H1 (cell line): ENCODE measurements at regions not wholly inside any gene's neighbourhood (a gene's known extent, or its start where the extent isn't known, plus 50 kb on each side); places are given as distances from the start of the nearest gene placed in this dataset.

Experiments
- CTCF ChIA-PET: fragments of 300-600 bp; sonication (Branson Sonifier 250); formaldehyde crosslinking; loops from one replicate; lab custom pipeline; 2021; ENCODE audit not compliant: partially characterized antibody; lab: Charles Lee
- POLR2A ChIA-PET: fragments of 300-600 bp; sonication (Branson Sonifier 250); formaldehyde crosslinking; loops from one replicate; lab custom pipeline; 2021; ENCODE audit warnings: inconsistent platforms; ENCODE audit not compliant: partially characterized antibody; lab: Charles Lee
- DNase-seq, 2 experiments: peaks; one replicate each; pipeline versions ENCODE4 v3.0.0 to v3.0.0-alpha.2; 2010 to 2022; ENCODE audit warnings: low spot score in 2 of 2, low read depth in 1 of 2, mixed read lengths in 1 of 2
- FAIRE-seq: peaks from 2 replicates; lab custom pipeline; 2011; peaks lifted over from hg19 to GRCh38; lab: Jason Lieb, UNC
- H2AFZ ChIP-seq: 2 replicates; pipeline ENCODE4 v1.8.1; 2012; ENCODE audit warnings: low read length, inconsistent platforms
- H2AK5ac ChIP-seq: 2 replicates; pipeline ENCODE4 v1.6.1; 2013; ENCODE audit warnings: low read depth, low read length
- H2BK120ac ChIP-seq: replicated peaks from 2 replicates; pipeline ENCODE3; 2013; ENCODE audit warnings: low read depth, low read length, inconsistent platforms
- H2BK12ac ChIP-seq: 2 replicates; pipeline ENCODE4 v1.6.1; 2013; ENCODE audit warnings: low read depth, low read length
- H2BK15ac ChIP-seq: 2 replicates; pipeline ENCODE4 v1.6.1; 2013; ENCODE audit warnings: low read length
- H2BK20ac ChIP-seq: 2 replicates; pipeline ENCODE4 v1.6.1; 2013; ENCODE audit warnings: low read length
- H2BK5ac ChIP-seq: 2 replicates; pipeline ENCODE4 v1.6.1; 2013; ENCODE audit warnings: low read depth, low read length
- H3K14ac ChIP-seq: 2 replicates; pipeline ENCODE4 v1.6.1; 2013; ENCODE audit warnings: inconsistent platforms; ENCODE audit not compliant: insufficient read length
- H3K18ac ChIP-seq: 2 replicates; pipeline ENCODE4 v1.6.1; 2013; ENCODE audit warnings: low read length; ENCODE audit errors: extremely low read depth
- H3K23ac ChIP-seq: 2 replicates; pipeline ENCODE4 v1.6.1; 2013; ENCODE audit warnings: inconsistent platforms; ENCODE audit not compliant: insufficient read length
- H3K23me2 ChIP-seq: 2 replicates; pipeline ENCODE4 v1.6.1; 2013; ENCODE audit warnings: low read depth, low read length
- H3K27ac ChIP-seq: 2 replicates; pipeline ENCODE4 v1.6.1; 2011; ENCODE audit warnings: low read depth, low read length, inconsistent platforms
- H3K27me3 ChIP-seq, 4 experiments: replicated peaks in 1 of 4; 1 replicate in 1 of 4; 2 replicates in 3 of 4; pipeline versions ENCODE4 v1.6.1 to v1.8.1; 2011 to 2013; ENCODE audit warnings: low read length in 3 of 4, mild to moderate bottlenecking in 3 of 4, inconsistent platforms in 2 of 4, mixed read lengths in 2 of 4, moderate library complexity in 1 of 4; ENCODE audit not compliant: control insufficient read depth in 3 of 4, insufficient read depth in 3 of 4; ENCODE audit errors: extremely low read depth in 1 of 4
- H3K36me3 ChIP-seq, 4 experiments: 2 replicates each; pipeline versions ENCODE4 v1.6.1 to v1.8.1; 2011 to 2013; ENCODE audit warnings: mild to moderate bottlenecking in 4 of 4, low read length in 3 of 4, moderate library complexity in 2 of 4, control low read depth in 1 of 4, inconsistent platforms in 1 of 4; ENCODE audit not compliant: insufficient read depth in 4 of 4, control insufficient read depth in 2 of 4
- H3K4ac ChIP-seq: replicated peaks from 2 replicates; pipeline ENCODE3; 2013; ENCODE audit warnings: low read length, low read depth, mixed read lengths, inconsistent platforms; ENCODE audit not compliant: insufficient read length
- H3K4me1 ChIP-seq, 4 experiments: replicated peaks in 1 of 4; 1 replicate in 1 of 4; 2 replicates in 3 of 4; pipeline versions ENCODE4 v1.6.1 to v1.8.1; 2011 to 2013; ENCODE audit warnings: low read length in 3 of 4, inconsistent platforms in 2 of 4, mixed read lengths in 1 of 4; ENCODE audit not compliant: insufficient read depth in 4 of 4, control insufficient read depth in 3 of 4
- H3K4me2 ChIP-seq, 2 experiments: 2 replicates each; pipeline versions ENCODE4 v1.6.1 to v1.8.1; 2011 to 2013; ENCODE audit warnings: low read depth in 2 of 2, low read length in 2 of 2, control low read depth in 1 of 2, inconsistent platforms in 1 of 2, mild to moderate bottlenecking in 1 of 2; ENCODE audit not compliant: insufficient read depth in 1 of 2
- H3K4me3 ChIP-seq, 4 experiments: fragments of 200-600, 300-600 bp in 1 of 4; sonication (generic), shearing (Covaris generic), sonication (Bioruptor Twin) in 1 of 4; 2 replicates each; pipeline versions ENCODE4 v1.5.1 to v1.8.1; 2011 to 2016; ENCODE audit warnings: low read length in 4 of 4, low read depth in 3 of 4, control low read depth in 2 of 4, inconsistent platforms in 2 of 4, mild to moderate bottlenecking in 2 of 4, mixed read lengths in 1 of 4, moderate library complexity in 1 of 4; ENCODE audit not compliant: insufficient read depth in 2 of 4; ENCODE audit errors: extremely low read depth in 1 of 4
- H3K56ac ChIP-seq: replicated peaks from 2 replicates; pipeline ENCODE3; 2013; ENCODE audit warnings: low read depth, mild to moderate bottlenecking, mixed read lengths, low read length, inconsistent platforms; ENCODE audit not compliant: insufficient read length
- H3K79me1 ChIP-seq: 2 replicates; pipeline ENCODE4 v1.6.1; 2013; ENCODE audit warnings: low read depth, low read length, control low read depth
- H3K79me2 ChIP-seq, 2 experiments: 2 replicates each; pipeline versions ENCODE4 v1.6.1 to v1.8.1; 2012 to 2013; ENCODE audit warnings: low read length in 2 of 2, mild to moderate bottlenecking in 2 of 2, inconsistent platforms in 1 of 2; ENCODE audit not compliant: insufficient read depth in 2 of 2, control insufficient read depth in 1 of 2
- H3K9ac ChIP-seq, 4 experiments: replicated peaks in 1 of 4; 1 replicate in 1 of 4; 2 replicates in 3 of 4; pipeline versions ENCODE4 v1.6.1 to v1.8.1; 2011 to 2013; ENCODE audit warnings: low read depth in 3 of 4, low read length in 3 of 4, control low read depth in 2 of 4, mild to moderate bottlenecking in 2 of 4, moderate library complexity in 2 of 4, inconsistent platforms in 1 of 4; ENCODE audit errors: extremely low read depth in 1 of 4
- H3K9me3 ChIP-seq, 2 experiments: 2 replicates each; pipeline versions ENCODE4 v1.6.1 to v1.8.1; 2012 to 2013; ENCODE audit warnings: mild to moderate bottlenecking in 2 of 2, moderate library complexity in 2 of 2, control low read depth in 1 of 2, inconsistent platforms in 1 of 2, low read depth in 1 of 2, low read length in 1 of 2, mixed read lengths in 1 of 2; ENCODE audit not compliant: insufficient read depth in 2 of 2
- H4K20me1 ChIP-seq, 2 experiments: replicated peaks in 1 of 2; 2 replicates each; pipeline versions ENCODE3 to v1.8.1; 2011 to 2013; ENCODE audit warnings: inconsistent platforms in 2 of 2, low read length in 2 of 2, mild to moderate bottlenecking in 1 of 2; ENCODE audit not compliant: insufficient read depth in 2 of 2, control insufficient read depth in 1 of 2
- H4K5ac ChIP-seq: 2 replicates; pipeline ENCODE4 v1.6.1; 2013; ENCODE audit warnings: low read length, low read depth, mixed read lengths, inconsistent platforms; ENCODE audit not compliant: insufficient read length
- H4K8ac ChIP-seq: 2 replicates; pipeline ENCODE4 v1.8.0; 2013; ENCODE audit warnings: mild to moderate bottlenecking, moderate library complexity, low read length, inconsistent platforms; ENCODE audit not compliant: insufficient read depth; ENCODE audit errors: extremely low read depth
- H4K91ac ChIP-seq: replicated peaks from 2 replicates; pipeline ENCODE3; 2013; ENCODE audit warnings: low read length, mixed read lengths, inconsistent platforms; ENCODE audit not compliant: insufficient read length
- CHD2 ChIP-seq: IDR thresholded peaks from 2 replicates; pipeline ENCODE4 v1.6.1; 2012; ENCODE audit warnings: low read length, improper control_type of control experiment
- POU5F1 ChIP-seq: IDR thresholded peaks from 2 replicates; pipeline ENCODE4 v1.6.1; 2011; ENCODE audit warnings: low read depth, mild to moderate bottlenecking, low read length, moderate library complexity
- RFX5 ChIP-seq: IDR thresholded peaks from 2 replicates; pipeline ENCODE4 v1.6.1; 2011; ENCODE audit warnings: low read depth, low read length, improper control_type of control experiment, borderline replicate concordance
- YY1 ChIP-seq: IDR thresholded peaks from 2 replicates; pipeline ENCODE4 v1.6.1; 2011; ENCODE audit warnings: low read depth, mild to moderate bottlenecking, low read length
- WGBS, 2 experiments: shearing (Covaris generic) in 1 of 2; methylation state at CpG; one replicate each; pipeline versions ENCODE4 v1.1.6 to v1.1.7; 2013 to 2015; ENCODE audit warnings: low lambda C conversion rate in 2 of 2, mixed read lengths in 2 of 2, inconsistent platforms in 1 of 2, low coverage in 1 of 2, missing lambda C conversion rate in 1 of 2; ENCODE audit not compliant: insufficient replicate concordance in 2 of 2, insufficient coverage in 1 of 2, insufficient read length in 1 of 2; ENCODE audit errors: extremely low coverage in 1 of 2, missing lambda C conversion rate in 1 of 2; 5-methylcytosine and 5-hydroxymethylcytosine counted together
- TF ChIP-seq, protein P1 (sequence below), 3 experiments: IDR thresholded peaks; 1 replicate in 2 of 3; 2 replicates in 1 of 3; pipeline versions ENCODE4 v1.5.1 to v1.6.1; 2011; ENCODE audit warnings: low read length in 3 of 3, mild to moderate bottlenecking in 3 of 3, inconsistent platforms in 2 of 3, low read depth in 1 of 3, moderate library complexity in 1 of 3; ENCODE audit not compliant: insufficient read depth in 1 of 3; ENCODE audit errors: control extremely low read depth in 1 of 3

DNA sequence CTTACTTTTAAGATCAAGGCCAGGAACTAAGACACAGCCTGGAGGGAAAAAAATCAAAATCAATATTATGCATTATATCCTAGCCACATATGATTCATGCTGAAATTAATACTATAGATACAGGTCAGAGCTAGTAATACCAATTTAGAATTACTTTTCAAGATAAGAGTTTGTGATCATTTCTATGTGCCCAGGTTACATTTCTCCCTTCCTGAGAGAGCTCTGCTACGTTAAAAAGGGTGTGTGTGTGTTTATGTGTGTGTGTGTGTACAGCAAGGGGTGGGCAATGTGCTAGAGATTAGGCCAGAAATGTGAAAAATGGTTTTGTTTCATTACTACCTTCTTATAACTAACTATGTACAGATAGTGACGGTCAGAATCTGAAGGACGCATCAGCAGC lies 223.9 kb upstream of the FLRT2 start:
- no peak overlapping the region for H3K56ac ChIP-seq
- H3K4ac ChIP-seq, result no peak overlapping the region
- peaks cover 0 to 1% (median 0%) of the 10 kb centered on the region in 4 experiments; a peak in 1 of 7 replicates for H3K27me3 ChIP-seq
- H3K79me2 ChIP-seq, result no peaks in the 10 kb centered on the region
- H2BK15ac ChIP-seq, result no peak overlapping the region
- no peak overlapping the region for H2BK120ac ChIP-seq
- no peak overlapping the region for H3K18ac ChIP-seq
- H3K4me2 ChIP-seq, result no peak overlapping the region
- POLR2A ChIA-PET, result no interaction called here
- no peaks in the 10 kb centered on the region for H3K36me3 ChIP-seq
- H3K79me1 ChIP-seq, result no peaks in the 10 kb centered on the region
- H3K4me3 ChIP-seq, result no peak overlapping the region
- no peaks in the 10 kb centered on the region for H3K4me1 ChIP-seq
- no peak overlapping the region for H4K91ac ChIP-seq
- H2AFZ ChIP-seq, result no peak overlapping the region
- TF ChIP-seq, protein P1, sequence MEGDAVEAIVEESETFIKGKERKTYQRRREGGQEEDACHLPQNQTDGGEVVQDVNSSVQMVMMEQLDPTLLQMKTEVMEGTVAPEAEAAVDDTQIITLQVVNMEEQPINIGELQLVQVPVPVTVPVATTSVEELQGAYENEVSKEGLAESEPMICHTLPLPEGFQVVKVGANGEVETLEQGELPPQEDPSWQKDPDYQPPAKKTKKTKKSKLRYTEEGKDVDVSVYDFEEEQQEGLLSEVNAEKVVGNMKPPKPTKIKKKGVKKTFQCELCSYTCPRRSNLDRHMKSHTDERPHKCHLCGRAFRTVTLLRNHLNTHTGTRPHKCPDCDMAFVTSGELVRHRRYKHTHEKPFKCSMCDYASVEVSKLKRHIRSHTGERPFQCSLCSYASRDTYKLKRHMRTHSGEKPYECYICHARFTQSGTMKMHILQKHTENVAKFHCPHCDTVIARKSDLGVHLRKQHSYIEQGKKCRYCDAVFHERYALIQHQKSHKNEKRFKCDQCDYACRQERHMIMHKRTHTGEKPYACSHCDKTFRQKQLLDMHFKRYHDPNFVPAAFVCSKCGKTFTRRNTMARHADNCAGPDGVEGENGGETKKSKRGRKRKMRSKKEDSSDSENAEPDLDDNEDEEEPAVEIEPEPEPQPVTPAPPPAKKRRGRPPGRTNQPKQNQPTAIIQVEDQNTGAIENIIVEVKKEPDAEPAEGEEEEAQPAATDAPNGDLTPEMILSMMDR (IDR thresholded peaks at IDR 0.05; ENCODE audit: control extremely low read depth in 1 of 3, insufficient read depth in 1 of 3, low read depth in 1 of 3, low read length in 3 of 3), result no peak
- TF ChIP-seq CHD2 (no peak), RFX5 (no peak), YY1 (no peak), POU5F1 (no peak)
- TF ChIP-seq, all 59 proteins: peak for 0
- no peak overlapping the region for H3K9ac ChIP-seq
- no peak overlapping the region for H2BK12ac ChIP-seq
- H4K5ac ChIP-seq, result no peak overlapping the region
- no peaks in the 10 kb centered on the region for H3K9me3 ChIP-seq
- peaks cover 1% of the 10 kb centered on the region; the same call in 1 of the 2 replicates for H3K23me2 ChIP-seq
- no peak overlapping the region for H3K27ac ChIP-seq
- H4K20me1 ChIP-seq, result no peaks in the 10 kb centered on the region
- CTCF ChIA-PET, result no interaction called here
- H3K14ac ChIP-seq, result no peak overlapping the region
- no peak for FAIRE-seq
- no peak overlapping the region for H3K23ac ChIP-seq
- 88% methylated on average over 3 of the region's 3 CpGs; no CpG with 5 or more reads in 1 of the 2 experiments for WGBS, 2 experiments
- no peak overlapping the region for H2AK5ac ChIP-seq
- DNase-seq, result no peak
- no peak overlapping the region for H2BK5ac ChIP-seq
- no peak overlapping the region for H4K8ac ChIP-seq
- H2BK20ac ChIP-seq, result no peak overlapping the region
